Esophagus squamous epithelium (tissue), 4 donors: ENCODE measurements at regions not wholly inside any gene's neighbourhood (a gene's known extent, or its start where the extent isn't known, plus 50 kb on each side); places are given as distances from the start of the nearest gene placed in this dataset.

Source experiments
- POLR2A ChIP-seq, 4 donors: fragments of 450-650 bp; IDR thresholded peaks; one replicate each; pipeline ENCODE4 v1.6.1; 2017; ENCODE audit warnings: antibody characterized with exemption in 4 of 4, mild to moderate bottlenecking in 4 of 4, moderate library complexity in 3 of 4
- TF ChIP-seq, protein P1 (sequence below), 6 experiments: fragments of 450-650 bp in 4 of 6; fragments of 200-600 bp in 2 of 6; sonication (generic) in 2 of 6; IDR thresholded peaks; one replicate each; pipeline ENCODE4 v1.5.1; 2016 to 2019; ENCODE audit warnings: antibody characterized with exemption in 6 of 6, mild to moderate bottlenecking in 4 of 6, moderate library complexity in 4 of 6

DNA sequence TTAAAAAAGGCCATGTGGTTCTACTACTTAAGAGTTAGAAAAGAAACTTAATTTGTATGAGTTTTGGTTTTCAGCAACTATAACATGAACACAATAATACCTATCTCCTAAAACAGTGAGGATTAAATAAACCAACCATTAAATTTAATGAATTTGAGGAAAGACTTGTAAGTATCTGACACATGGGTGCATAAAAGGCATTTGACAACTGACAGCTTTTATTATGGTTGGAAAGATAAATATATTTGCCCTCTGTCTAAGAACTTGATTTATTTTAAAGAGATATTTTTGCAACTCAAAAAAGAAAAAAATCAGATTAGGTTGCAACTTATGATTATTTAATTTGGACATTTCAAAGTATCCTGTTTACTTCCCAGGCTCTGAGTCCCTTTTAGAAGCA is 217.9 kb upstream of the EEA1 start:
- TF ChIP-seq, protein P1, sequence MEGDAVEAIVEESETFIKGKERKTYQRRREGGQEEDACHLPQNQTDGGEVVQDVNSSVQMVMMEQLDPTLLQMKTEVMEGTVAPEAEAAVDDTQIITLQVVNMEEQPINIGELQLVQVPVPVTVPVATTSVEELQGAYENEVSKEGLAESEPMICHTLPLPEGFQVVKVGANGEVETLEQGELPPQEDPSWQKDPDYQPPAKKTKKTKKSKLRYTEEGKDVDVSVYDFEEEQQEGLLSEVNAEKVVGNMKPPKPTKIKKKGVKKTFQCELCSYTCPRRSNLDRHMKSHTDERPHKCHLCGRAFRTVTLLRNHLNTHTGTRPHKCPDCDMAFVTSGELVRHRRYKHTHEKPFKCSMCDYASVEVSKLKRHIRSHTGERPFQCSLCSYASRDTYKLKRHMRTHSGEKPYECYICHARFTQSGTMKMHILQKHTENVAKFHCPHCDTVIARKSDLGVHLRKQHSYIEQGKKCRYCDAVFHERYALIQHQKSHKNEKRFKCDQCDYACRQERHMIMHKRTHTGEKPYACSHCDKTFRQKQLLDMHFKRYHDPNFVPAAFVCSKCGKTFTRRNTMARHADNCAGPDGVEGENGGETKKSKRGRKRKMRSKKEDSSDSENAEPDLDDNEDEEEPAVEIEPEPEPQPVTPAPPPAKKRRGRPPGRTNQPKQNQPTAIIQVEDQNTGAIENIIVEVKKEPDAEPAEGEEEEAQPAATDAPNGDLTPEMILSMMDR (IDR thresholded peaks at IDR 0.05), result no peak
- no peak for TF ChIP-seq POLR2A (IDR thresholded peaks at IDR 0.05)
